CD4-positive, alpha-beta T cell treated with Interleukin-17A for 4 hours (primary cell): ENCODE measurements at regions not wholly inside any gene's neighbourhood (a gene's known extent, or its start where the extent isn't known, plus 50 kb on each side); places are given as distances from the start of the nearest gene placed in this dataset.
"Not testable (repeated sequence)": the region's sequence is repeated elsewhere in the genome, so short reads cannot be mapped to it uniquely, and the experiment has no call there.

Experiments used
- DNase-seq: peaks from one replicate; pipeline ENCODE4 v3.0.0-alpha.2; 2020; ENCODE audit warnings: mixed read lengths

GRCh38 chr3:5035113-5035512, 55.9 kb downstream of the BHLHE40 start:
- DNase-seq = no peak

DNA sequence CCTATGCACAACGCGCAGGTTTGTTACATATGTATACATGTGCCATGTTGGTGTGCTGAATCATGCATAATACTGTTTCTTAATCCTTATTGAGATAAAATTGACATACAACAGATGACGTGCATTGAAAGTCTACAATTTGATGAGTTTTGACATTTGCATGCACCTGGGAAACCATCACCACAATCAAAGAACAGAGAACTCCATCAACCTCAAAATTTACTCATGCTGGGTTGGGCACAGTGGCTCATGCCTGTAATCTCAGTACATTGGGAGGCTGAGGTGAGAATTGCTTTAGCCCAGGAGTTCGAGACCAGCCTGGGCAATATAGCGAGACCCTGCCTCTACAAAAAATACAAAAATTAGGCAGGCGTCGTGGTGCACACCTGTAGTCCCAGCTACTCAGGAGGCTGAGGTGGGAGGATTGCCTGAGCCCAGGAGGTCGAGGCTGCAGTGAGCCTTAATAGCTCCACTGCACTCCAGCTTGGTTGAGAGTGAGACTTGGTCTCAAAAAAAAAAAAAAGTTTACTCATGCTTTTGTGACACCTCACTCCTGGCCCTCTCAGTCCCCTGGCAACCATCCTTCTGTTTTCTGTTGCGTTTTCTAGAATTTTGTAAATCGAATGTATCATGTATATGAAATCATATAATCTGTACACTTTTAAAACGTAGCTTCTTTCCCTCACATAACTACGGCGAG, 56.6 kb downstream of the BHLHE40 start:
- no peak for DNase-seq

DNA sequence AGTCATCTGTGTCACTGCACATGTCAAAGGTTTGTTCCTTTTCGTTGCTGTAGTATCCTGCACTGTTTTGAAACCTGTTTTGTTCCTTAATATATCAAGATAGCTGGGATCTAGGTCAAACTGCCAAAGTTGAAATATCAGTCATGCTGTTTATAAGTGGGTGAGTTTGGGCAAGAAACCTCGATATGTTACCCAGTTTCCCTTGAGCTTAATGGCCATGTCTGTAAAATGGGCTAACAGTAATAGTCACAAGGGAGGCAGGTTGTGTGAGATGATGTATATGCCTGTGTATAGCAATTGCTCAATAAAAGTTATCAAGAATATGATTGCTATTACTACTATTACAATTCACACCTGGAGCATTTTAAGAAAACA, 57.1 kb downstream of the BHLHE40 start:
- no peak for DNase-seq

DNA sequence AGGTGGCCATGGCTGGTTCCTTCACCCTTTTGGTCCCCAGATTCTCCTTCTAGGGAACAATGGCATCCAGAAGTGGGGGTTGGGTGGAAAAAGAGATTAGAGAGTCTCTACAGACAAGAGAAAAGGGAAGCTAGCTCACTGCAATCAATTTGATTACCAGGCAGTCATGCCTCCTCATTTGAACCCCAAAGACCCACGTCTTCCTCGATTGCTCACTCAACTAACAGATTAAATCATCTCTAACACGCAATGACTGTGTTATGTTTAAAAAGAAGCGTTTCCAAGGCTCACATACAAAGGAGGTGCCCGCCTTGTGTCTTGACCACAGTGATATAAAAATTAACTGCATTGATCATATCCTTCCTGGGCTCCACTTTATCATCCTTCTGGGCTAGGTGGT, 57.6 kb downstream of the BHLHE40 start:
- DNase-seq = no peak

DNA sequence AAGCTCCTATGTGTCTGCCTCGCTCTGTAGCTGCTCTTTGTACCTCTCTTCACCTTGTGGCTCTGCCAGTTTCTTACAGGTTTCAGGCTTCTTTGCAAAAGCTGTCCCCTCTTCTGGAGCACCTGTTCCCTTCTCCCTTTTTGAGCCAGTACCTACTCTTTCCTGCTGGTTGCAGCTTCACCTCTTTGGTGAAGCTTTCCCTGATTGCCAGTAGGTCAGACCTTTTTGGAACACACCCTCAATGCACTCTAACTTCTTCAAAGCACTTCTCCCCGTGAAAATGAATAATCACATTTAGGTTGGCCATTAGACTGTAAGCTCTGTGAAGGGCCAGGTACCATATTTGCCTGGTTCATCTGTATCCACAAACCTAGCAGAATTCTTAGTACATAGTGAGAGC, 60.3 kb downstream of the BHLHE40 start:
- DNase-seq = no peak

GRCh38 chr3:5041315-5041714, 62.1 kb downstream of the BHLHE40 start:
- no peak for DNase-seq

DNA sequence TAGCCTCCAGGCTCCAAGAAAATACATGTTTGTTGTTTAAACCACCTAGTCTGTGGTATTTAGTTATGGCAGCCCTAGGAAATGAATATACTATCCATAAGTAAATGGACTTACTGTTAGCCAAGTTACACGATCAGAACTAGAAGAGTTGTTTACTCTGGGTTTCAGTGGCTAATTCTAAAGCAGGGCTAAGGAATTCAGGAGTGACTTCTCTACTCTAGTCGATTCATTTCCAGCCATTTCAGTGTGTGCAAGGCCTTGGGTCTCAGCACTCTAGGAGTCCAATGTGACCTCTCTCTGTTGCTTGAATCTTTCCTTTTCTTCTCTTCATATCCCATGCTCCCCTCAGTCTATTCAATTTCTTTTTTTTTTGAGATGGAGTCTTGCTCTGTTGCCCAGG, 66.7 kb downstream of the BHLHE40 start:
- DNase-seq = no peak

- no peak for DNase-seq
Measured at GRCh38 chr3:5047764-5048419, 68.7 kb downstream of the BHLHE40 start.

DNA sequence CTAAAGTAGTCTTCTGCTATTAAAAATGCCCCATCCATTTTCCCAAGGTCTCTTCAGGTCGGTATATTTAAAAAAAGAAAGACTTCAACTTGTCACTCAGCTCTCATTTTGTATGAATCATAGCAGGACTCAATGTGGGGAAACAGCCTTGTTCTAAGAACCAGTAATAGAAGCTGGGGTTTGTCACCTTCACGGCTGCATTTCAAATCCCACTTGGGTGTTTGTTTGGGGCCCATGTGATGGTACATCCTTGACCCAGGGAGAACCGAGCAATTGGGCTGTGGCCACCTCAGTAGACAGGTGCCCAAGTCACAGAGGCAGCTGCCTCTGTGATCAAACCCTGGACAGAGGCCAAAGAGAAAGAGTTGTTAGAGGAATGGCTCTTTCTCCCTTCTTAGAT, 70.3 kb upstream of the ARL8B start:
- no peak for DNase-seq

DNA sequence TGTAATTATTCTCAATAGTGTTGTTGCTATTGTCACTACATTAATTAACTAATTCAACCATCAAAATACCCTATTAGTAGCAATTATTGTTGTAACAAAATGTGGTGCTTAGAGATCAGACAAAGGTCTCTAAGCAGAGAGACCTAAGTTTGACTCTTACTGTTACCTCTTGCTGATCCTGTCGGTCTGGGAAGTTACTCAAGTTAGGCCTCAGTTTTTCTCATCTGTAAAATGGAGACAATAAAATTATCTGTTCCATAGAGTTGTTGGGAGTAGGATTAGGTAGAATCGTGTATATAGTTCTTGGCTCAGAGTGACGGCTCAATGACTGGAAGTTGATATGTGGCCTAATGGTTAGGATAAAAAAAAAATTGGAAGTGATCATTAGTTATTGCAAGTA, 69.8 kb upstream of the ARL8B start:
- DNase-seq = no peak

GRCh38 chr3:5053021-5053831, 68.9 kb upstream of the ARL8B start:
- DNase-seq = no peak

DNA sequence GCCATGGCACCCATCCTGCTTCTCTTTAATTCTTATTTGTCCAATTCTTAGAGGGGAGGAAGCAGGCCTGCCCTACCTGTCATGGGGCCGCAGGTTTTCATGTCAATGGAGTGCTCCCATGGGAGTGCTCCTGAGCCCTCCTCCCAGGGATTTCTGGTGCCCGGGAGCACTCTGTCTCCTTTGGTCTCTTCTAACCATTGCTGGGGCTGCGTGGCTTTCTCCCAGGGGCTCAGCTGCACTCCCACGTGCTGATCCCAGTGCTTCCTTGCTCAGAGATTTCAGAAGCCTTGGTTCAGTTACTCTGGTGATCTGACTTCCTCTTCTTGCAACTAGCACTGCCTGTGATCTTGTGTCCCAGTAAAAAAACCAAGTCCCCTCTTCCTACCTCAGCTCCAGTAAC, 68.0 kb upstream of the ARL8B start:
- DNase-seq = no peak

DNA sequence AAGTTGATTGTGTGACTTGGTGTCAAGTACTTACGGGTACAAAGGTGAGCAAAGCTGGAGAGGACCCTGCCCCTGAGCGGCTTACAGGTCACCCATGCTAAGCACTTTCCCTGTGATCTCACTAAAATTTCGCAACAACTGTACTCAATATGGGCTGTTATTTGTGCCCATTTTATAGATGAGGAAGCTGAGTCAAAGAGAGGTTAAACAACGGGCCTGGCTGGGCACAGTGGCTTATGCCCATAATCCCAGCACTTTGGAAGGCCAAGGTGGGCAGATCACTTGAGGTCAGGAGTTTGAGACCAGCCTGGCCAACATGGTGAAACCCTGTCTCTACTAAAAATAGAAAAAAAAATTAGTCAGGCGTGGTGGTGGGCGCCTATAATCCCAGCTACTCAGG, 67.5 kb upstream of the ARL8B start:
- not testable (repeated sequence) for DNase-seq

GRCh38 chr3:5055357-5056110, 66.6 kb upstream of the ARL8B start:
- no peak for DNase-seq

GRCh38 chr3:5056111-5056391, 66.0 kb upstream of the ARL8B start:
- DNase-seq = no peak

DNA sequence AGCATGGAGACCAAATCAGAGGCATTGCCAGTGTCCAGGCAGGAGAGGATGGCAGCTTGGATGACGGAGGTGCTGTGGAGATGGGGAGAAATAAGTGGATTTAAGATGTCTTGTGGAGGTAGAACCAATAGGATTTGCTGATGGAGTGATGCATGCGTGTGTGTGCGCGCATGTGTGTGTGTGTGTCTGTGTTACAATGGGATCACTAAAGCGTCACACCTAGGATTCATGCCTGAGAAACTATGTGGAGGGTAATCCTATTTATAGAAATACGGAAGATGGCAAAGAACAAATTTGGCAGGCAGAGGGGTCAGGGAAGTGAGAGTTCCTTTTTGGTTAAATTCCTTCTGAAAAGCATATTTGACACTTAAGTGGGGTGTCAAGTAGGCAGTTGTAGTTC, 64.8 kb upstream of the ARL8B start:
- no peak for DNase-seq

DNA sequence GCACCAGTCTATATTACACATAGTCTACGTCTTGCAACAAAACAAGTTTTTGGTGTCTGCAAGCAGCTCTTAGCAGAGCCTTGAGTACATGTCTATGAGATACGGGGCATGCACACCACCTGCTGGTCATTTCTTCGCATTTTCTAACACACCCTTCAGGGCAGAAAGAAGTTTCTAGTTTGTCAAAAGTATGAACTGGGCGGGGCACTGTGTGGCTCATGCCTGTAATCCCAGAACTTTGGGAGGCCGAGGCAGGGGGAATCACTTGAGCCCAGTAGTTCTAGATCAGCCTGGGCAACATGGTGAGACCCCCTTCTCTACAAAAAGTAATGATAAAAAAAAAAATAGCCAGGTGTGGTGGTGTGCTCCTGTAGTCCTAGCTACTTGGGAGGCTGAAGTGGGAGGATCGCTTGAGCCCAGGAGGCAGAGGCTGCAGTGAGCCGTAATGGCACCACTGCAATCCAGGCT, 64.2 kb upstream of the ARL8B start:
- peak; percentile 78 for DNase-seq

DNA sequence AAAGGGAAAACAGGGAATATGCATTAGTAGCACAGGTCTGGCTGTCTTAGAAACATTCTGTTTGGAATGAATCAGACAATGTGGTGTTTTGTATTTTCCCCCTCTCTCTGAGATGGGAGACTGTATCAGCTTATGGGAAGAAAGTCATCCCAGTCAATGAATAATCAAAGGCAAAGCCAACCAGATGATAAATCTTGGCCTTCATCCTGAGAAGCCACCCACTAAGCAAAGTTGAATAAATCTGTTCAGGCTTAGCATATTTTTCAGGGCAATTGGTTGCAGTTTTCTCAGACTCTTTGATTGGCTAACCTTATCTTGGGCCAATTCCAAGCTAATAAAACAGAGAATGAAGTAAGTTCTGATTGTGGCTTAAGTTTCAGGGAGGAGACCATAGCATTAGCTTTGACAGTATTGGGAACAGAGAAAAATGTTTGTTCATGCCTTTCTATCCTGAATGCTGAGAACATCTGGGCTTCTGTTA, 63.6 kb upstream of the ARL8B start:
- DNase-seq = no peak

- no peak for DNase-seq
Measured at GRCh38 chr3:5059782-5060181, 62.3 kb upstream of the ARL8B start.

DNA sequence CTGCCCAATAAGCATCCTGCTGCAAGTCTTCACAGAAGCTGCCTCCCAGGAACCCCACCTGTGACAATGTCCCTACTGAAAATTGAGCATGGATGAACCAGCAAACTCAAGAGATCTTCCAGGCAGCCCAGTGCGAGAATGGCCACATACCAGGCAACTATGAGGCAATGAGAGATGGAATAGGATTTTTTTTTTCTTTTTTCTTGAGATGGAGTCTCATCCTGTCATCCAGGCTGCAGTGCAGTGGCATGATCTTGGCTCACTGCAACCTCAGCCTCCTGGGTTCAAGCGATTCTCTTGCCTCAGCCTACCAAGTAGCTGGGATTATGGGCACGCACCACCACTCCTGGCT, 60.9 kb upstream of the ARL8B start:
- no peak for DNase-seq

GRCh38 chr3:5063724-5064123, 58.4 kb upstream of the ARL8B start:
- no peak for DNase-seq

- no peak for DNase-seq
Measured at GRCh38 chr3:5068531-5069050, 53.5 kb upstream of the ARL8B start.

GRCh38 chr3:5069627-5070026, 52.5 kb upstream of the ARL8B start:
- no peak for DNase-seq
